UCSD-AML1 (cell line): ENCODE measurements at regions not wholly inside any gene's neighbourhood (a gene's known extent, or its start where the extent isn't known, plus 50 kb on each side); places are given as distances from the start of the nearest gene placed in this dataset.

ENCODE experiments used
- DNase-seq: peaks from one replicate; lab custom pipeline; 2025; ENCODE audit not compliant: unreplicated experiment; lab: John Stamatoyannopoulos, UW

- DNase-seq = no peak
These were observed 88.1 kb upstream of the IGLL5 start for GRCh38 chr22:22799561-22799960.

DNA sequence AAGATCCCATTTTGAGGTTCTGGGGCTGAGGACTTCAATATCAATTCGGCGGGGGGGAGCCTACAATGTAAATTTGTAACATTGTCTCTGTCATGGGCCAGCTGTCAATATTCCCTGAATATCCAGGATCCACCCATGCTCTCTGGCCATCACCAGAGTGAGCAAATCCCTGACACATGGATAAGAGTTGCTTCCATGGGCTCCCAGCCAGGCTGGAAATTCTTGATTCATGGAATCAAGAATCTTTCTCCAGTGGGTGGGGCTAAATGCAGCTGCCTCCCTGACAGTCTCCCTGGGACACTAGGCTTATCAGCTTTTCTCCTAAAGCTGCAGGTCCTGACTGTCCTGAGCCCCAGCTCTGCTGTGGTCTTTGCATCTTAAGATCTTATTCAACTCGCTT lies 86.9 kb upstream of the IGLL5 start:
- DNase-seq = no peak

GRCh38 chr22:22802339-22802970 lies 85.2 kb upstream of the IGLL5 start:
- no peak for DNase-seq

- DNase-seq = no peak
These were observed 84.2 kb upstream of the IGLL5 start for GRCh38 chr22:22803285-22803853.

- DNase-seq = no peak
These were observed 77.6 kb upstream of the IGLL5 start for GRCh38 chr22:22810018-22810427.

- DNase-seq = no peak
These were observed 77.1 kb upstream of the IGLL5 start for GRCh38 chr22:22810471-22810870.

DNA sequence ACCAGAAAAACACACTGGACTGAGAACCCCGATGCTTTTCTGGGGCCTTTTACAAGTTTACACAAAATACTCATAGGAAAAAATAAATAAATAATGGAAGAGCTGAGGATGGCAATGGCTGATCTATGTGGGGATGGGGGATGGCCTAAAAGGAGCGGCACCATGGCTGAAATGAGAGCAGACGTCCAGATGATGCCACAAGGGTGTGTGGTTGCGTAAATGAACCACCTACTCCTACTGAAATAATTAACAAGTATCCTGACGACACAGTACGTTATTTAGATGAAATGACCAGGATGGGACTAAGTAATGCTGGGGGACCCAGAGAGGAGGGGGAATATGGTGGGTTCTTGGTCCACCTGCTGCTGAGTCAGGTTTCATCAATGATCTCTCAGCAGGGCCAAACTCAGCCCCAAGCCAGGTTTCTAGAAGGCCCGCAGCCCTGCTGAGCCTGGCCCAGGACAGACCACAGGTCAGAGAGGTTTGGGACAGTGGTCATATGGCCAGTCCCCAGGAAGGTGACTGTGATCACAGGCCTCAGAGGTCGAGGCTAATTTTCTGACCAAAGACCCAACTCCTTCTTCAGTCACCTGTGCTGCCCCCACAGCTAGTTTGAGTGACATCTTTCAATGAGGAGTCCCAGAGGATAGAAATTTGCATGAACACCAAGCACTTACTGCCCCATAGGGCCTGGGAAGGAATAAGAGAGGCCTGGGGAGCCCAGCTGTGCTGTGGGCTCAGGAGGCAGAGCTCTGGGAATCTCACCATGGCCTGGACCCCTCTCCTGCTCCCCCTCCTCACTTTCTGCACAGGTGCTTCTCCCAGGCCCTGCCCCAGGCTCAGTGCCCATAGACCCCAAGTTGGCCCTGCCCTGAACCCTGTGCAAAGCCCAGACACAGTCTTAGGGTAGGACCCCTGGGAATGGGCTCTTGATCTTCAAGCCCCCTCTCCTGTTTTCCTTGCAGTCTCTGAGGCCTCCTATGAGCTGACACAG lies 76.3 kb upstream of the IGLL5 start:
- no peak for DNase-seq

DNA sequence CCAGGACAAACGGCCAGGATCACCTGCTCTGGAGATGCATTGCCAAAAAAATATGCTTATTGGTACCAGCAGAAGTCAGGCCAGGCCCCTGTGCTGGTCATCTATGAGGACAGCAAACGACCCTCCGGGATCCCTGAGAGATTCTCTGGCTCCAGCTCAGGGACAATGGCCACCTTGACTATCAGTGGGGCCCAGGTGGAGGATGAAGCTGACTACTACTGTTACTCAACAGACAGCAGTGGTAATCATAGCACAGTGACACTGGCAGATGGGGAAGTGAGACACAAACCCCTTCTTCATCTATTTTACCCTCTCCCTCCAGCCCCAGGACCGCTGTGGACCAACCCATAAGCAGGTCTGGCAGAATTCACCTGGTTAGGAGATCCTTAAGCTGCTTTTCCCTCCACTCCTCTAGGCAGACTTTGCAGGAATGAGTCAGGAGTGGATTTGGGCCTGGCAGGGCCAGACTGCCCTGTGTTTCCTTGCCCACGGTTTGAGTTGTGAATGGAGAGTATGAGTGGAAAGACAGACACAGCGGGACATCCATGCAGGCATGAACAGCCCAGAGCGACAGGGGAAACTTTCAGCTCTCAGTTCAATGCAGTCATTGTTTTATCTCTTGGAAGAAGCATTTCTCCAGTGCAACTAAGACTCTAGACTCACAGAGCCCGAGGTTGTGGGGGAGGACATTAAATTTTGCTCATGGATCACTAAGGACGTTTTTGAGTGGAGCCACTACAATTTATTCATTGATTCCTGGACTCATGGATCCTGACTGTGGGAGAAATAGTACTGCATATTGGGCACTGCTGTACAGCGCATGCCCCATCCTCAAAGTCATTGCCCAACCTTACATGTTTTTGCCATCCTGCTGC lies 75.3 kb upstream of the IGLL5 start:
- DNase-seq = no peak

DNA sequence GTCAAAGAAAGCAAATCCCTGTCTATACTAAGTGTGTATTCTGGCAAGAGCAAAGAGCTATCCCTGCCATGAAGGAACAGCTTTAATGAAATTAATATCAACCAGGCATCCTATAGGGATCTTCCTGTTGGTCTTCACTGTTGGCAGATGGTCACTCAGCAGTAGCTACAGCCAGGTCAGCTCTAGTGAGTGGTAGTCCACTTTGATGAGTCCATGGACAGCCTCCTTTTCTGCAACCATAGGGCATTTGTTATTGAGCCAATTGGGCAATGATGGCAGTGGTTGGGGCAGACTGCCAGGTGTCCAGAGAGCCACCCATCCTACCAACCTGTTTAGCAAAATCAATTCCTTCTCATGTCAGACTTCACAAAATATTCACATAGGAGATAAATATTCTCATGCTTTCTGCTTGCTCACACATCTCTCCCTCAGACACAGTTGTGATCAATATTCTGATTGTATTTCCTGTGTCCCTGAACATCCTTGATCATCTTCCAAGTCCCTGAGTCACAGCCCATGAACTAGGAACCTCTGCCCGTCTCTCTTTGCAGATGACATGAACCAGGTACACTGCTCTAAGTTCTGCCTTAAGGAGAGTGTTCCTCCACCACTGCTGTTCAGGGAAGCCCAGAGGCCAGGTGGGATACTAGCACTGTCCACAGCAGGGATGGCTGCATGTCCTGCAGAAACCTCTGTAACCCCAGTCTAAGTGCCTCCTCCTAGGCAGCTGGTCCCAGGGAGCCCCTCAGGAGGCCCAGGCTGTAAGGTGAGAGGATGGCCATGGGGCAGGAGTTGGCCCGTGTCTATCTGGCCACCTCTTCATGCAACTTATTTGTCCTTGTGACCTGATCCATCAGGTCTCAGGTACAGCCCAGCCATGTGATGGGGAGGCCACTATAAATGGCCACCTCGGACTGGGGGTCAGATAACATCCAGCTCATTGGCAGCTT lies 74.2 kb upstream of the IGLL5 start:
- no peak for DNase-seq

DNA sequence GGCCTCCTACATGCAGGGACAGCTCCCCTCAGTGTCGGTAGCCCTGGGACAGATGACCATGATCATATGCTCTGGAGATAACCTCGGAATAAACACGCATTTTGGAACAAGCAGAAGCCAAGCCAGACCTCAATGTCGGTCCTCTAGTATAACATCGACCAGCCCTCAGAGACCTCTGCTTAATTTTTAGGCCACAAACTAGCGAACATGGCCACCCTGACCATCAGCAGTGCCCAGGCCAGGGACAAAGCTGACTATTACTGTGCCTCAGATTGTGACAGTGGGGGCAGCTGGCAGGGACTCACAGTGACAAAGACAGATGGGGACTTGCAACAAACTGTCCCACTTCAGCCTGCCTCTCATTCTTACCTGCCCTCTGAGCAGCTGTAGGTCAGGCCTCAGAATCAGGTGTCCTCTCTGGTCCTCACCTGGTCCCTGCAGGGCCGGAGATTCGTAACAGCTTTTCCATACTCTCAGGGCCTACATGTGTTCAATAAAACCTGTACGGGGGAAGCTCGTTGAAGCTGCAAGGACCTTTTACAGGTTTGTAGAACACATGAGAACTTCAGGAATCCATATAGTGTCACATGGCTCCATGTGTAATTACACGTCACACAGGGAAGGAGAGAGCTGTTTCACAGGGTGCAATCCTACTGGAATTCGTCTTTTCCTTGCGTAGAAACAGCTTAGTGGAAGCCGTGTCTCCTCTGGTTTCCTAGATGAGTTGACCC lies 72.8 kb upstream of the IGLL5 start:
- DNase-seq = no peak

DNA sequence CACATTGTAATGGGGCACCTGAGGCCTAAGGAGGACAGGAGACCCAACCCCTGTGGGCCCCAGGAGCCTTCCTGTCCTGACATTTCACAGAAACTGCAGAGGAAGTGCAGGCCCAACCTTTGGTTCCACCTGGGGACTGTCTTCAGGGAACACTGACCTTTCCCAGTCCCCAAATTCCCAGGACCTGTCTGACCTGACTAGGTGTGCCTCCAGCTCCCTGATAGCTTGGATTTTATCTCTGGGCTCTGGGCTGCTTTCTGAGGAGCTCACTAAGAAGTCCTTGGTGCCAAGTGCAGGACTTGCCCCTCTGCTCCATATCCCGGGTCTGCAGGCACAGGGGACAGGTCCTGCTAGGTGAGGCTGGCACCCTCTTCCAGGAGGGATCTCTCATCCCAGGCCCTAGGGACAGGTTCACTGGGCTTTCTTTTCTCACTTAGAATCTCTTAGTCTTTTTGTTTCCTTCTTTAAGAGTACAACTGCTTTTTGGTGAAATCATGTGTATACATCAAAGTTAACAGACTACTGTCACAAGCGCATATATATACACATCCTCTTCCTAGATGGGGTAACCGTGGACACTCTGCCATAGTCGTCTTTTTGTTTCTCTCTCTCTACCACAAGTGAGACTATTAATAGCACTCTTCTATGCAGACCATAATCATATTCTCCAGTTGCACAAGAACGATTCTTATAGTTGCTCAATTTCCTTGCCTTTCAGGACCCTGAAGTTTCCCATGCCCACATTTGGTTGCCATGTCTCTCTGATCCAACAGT lies 72.0 kb upstream of the IGLL5 start:
- no peak for DNase-seq

- DNase-seq = no peak
These were observed 71.5 kb upstream of the IGLL5 start for GRCh38 chr22:22816171-22816514.

DNA sequence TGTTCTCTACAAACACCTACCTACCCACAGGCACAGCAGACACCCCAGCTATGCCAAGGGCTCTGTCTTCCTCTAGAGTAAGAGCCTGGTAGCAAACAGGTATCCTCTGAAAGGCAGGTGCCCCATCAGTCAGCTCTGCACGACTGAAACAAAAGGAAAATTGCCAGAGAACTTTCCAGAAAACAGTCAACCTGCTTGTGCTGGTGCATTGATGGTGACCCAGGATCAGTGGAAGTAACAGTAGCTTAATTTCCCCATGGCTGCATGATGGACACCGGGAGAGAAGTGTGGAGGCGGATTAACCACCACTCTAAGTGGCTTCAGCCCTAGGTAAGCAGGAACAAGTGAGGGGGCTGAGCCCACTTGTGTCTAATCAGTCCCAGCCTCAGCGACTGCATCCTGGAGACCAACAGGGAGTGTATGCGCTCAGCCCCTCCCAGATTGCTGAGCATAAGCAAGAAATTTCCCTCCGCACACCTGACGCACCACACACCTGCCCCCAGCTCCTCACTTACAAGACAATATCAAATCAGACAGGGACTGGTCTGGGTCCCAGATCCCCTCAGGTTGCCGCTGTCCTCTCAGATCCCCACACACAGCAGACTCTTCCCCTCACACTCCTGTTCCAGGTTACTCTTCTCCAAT lies 70.7 kb upstream of the IGLL5 start:
- DNase-seq = no peak

- no peak for DNase-seq
These were observed 70.0 kb upstream of the IGLL5 start for GRCh38 chr22:22817468-22818201.

- DNase-seq = no peak
These were observed 69.4 kb upstream of the IGLL5 start for GRCh38 chr22:22818202-22818538.

GRCh38 chr22:22818861-22819855 lies 68.5 kb upstream of the IGLL5 start:
- no peak for DNase-seq
